ENCODE measurements at regions not wholly inside any gene's neighbourhood (a gene's known extent, or its start where the extent isn't known, plus 50 kb on each side); places are given as distances from the start of the nearest gene placed in this dataset.
"Not testable (repeated sequence)": the region's sequence is repeated elsewhere in the genome, so short reads cannot be mapped to it uniquely, and the experiment has no call there.

- no peak overlapping the region for H3K27ac ChIP-seq
- intact Hi-C loops (cut with DNase I; ENCODE audit: low total_unique reads): no loop called here
- WGBS, 2 donors: 72 to 78% methylated on average over 5 of the region's 5 CpGs
- no peaks in the 10 kb centered on the region for H3K9me3 ChIP-seq
- no peaks in the 10 kb centered on the region for H3K27me3 ChIP-seq
- no peaks in the 10 kb centered on the region for H3K4me1 ChIP-seq
- no peaks in the 10 kb centered on the region for H3K36me3 ChIP-seq (ENCODE audit: low read depth, missing control alignments)
- TF ChIP-seq CTCF (IDR thresholded peaks at IDR 0.05): no peak
- no peak for TF ChIP-seq POLR2A (IDR thresholded peaks at IDR 0.05)
- H3K4me3 ChIP-seq: no peak overlapping the region
- no peak for DNase-seq
Observed at GRCh38 chr5:36462295-36463021, 143.9 kb upstream of the SLC1A3 start.

GRCh38 chr5:36475942-36476341 lies 130.5 kb upstream of the SLC1A3 start:
- H3K9me3 ChIP-seq; H3K27me3 ChIP-seq; H3K4me3 ChIP-seq; DNase-seq; intact Hi-C loops (cut with DNase I; ENCODE audit: low total_unique reads); H3K4me1 ChIP-seq; H3K27ac ChIP-seq; H3K36me3 ChIP-seq (ENCODE audit: low read depth, missing control alignments): not testable (repeated sequence)
- 86 to 94% methylated on average over 2 of the region's 2 CpGs for WGBS, 2 donors

GRCh38 chr5:36478646-36479317 lies 127.6 kb upstream of the SLC1A3 start:
- TF ChIP-seq CTCF (IDR thresholded peaks at IDR 0.05) (no peak), POLR2A (IDR thresholded peaks at IDR 0.05) (no peak)
- WGBS, 2 donors: 80 to 84% methylated on average over 7 of the region's 7 CpGs
- Histone ChIP-seq H3K4me1 (no peaks in the 10 kb centered on the region), H3K27ac (no peak overlapping the region), H3K36me3 (ENCODE audit: low read depth, missing control alignments) (no peaks in the 10 kb centered on the region), H3K4me3 (no peak overlapping the region), H3K27me3 (no peaks in the 10 kb centered on the region), H3K9me3 (no peaks in the 10 kb centered on the region)
- intact Hi-C loops (cut with DNase I; ENCODE audit: low total_unique reads): no loop called here
- no peak for DNase-seq

GRCh38 chr5:36481454-36482120 lies 124.8 kb upstream of the SLC1A3 start:
- DNase-seq: no peak
- no peaks in the 10 kb centered on the region for H3K27me3 ChIP-seq
- no peaks in the 10 kb centered on the region for H3K36me3 ChIP-seq (ENCODE audit: low read depth, missing control alignments)
- no peaks in the 10 kb centered on the region for H3K4me1 ChIP-seq
- H3K9me3 ChIP-seq: no peaks in the 10 kb centered on the region
- no peak overlapping the region for H3K27ac ChIP-seq
- TF ChIP-seq POLR2A (IDR thresholded peaks at IDR 0.05): no peak
- no peak for TF ChIP-seq CTCF (IDR thresholded peaks at IDR 0.05)
- 60 to 83% methylated on average over 5 of the region's 5 CpGs for WGBS, 2 donors
- intact Hi-C loops (cut with DNase I; ENCODE audit: low total_unique reads): no loop called here
- no peak overlapping the region for H3K4me3 ChIP-seq

- DNase-seq: no peak
Observed at GRCh38 chr5:36482812-36483211, 123.6 kb upstream of the SLC1A3 start.

More at GRCh38 chr5:36482812-36483211, 123.6 kb upstream of the SLC1A3 start:
- H3K27me3 ChIP-seq: no peaks in the 10 kb centered on the region
- intact Hi-C loops (cut with DNase I; ENCODE audit: low total_unique reads): no loop called here
- no peak overlapping the region for H3K4me3 ChIP-seq
- H3K36me3 ChIP-seq (ENCODE audit: low read depth, missing control alignments): no peaks in the 10 kb centered on the region
- no peaks in the 10 kb centered on the region for H3K4me1 ChIP-seq
- TF ChIP-seq CTCF (IDR thresholded peaks at IDR 0.05): no peak
- TF ChIP-seq POLR2A (IDR thresholded peaks at IDR 0.05): no peak
- H3K27ac ChIP-seq: no peak overlapping the region
- H3K9me3 ChIP-seq: no peaks in the 10 kb centered on the region

Data from testis (tissue), 2 donors.